8988T (cell line): ENCODE measurements at regions not wholly inside any gene's neighbourhood (a gene's known extent, or its start where the extent isn't known, plus 50 kb on each side); places are given as distances from the start of the nearest gene placed in this dataset.

Experiments
- DNase-seq: peaks from one replicate; pipeline ENCODE4 v3.0.0; 2011

DNA sequence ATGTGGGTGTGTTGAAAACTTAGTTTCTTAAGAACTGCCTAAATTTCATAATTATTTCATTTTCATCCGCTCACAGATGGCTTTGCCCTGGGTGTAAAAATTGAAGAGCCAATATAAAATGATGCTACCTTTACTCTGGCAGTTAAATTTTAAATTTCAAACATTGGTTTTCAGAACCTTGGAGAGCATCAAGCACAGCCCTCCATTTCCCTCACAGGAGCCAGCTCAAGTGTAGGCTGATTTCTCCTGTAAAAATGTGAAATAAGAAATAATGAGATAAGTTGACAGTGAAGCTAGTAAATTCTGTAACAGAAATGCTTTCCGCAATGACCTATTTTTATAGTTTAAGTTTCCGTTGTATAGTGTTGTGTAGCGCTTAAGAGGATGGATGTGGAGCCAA lies 53.9 kb upstream of the AKT3 start:
- no peak for DNase-seq

DNA sequence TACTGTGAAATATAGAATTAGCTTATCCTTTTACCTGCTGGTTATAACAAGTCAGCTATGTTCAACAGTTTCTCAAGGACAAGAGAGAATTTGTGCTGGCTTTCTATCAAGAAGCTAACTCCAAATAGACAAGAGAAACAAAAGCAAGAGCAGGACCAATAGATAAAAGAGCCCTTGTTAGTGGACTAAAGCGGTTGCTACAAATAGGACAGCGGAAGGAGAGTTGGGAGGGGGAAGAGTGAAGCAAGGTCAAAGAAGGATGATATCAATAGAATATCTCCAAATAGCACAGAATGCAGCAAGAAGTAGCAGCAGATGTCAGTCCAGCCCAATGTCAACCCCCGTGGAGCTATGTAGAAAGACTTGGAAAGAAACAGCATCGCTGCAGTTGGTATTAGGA lies 53.0 kb upstream of the AKT3 start:
- no peak for DNase-seq

DNA sequence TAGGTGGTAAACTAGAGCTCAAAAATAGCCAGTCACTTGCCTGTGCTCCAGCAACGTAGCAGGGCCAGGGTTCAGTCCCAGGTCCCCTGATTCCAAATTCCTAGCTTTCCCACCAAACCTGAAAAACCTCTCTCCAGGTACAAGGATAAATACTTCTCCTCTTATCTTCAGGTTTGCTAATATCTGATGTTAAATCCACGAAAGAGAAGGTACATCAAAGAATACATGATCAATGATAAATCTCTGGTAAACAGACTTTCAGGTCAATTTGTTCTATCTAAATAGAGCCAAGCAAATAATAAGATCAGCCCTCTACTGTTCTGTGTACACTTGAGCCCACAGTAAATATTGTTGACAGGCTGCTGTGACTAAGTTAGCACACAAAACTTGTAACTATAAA lies 52.1 kb upstream of the AKT3 start:
- DNase-seq, result no peak
